DOHH2 (cell line): ENCODE measurements at regions not wholly inside any gene's neighbourhood (a gene's known extent, or its start where the extent isn't known, plus 50 kb on each side); places are given as distances from the start of the nearest gene placed in this dataset.

Experiments
- H3F3A ChIP-seq: fragments of 200-600 bp; sonication (generic), shearing (Covaris generic); 2 replicates; pipeline ENCODE4 v1.6.0; 2016; ENCODE audit warnings: antibody characterized with exemption, mild to moderate bottlenecking; ENCODE audit not compliant: control insufficient read depth, insufficient read depth
- H3K27ac ChIP-seq: fragments of 200-600 bp; sonication (generic); 2 replicates; pipeline ENCODE4 v1.5.1; 2014; ENCODE audit warnings: low read depth, mild to moderate bottlenecking, low read length, moderate library complexity
- H3K27me3 ChIP-seq: fragments of 200-600 bp; sonication (generic); 2 replicates; pipeline ENCODE4 v1.6.1; 2014; ENCODE audit warnings: mild to moderate bottlenecking, low read length, mixed read lengths; ENCODE audit not compliant: control insufficient read depth
- H3K36me3 ChIP-seq: fragments of 200-600 bp; sonication (generic); 2 replicates; pipeline ENCODE4 v1.6.1; 2014; ENCODE audit warnings: mild to moderate bottlenecking, low read length, moderate library complexity, mixed read lengths; ENCODE audit not compliant: control insufficient read depth
- H3K4me1 ChIP-seq: fragments of 200-600 bp; sonication (generic); 2 replicates; pipeline ENCODE4 v1.6.1; 2014; ENCODE audit warnings: mild to moderate bottlenecking, low read length, mixed read lengths; ENCODE audit not compliant: control insufficient read depth
- H3K4me2 ChIP-seq: fragments of 200-600 bp; sonication (generic); 2 replicates; pipeline ENCODE4 v1.6.0; 2014; ENCODE audit warnings: mild to moderate bottlenecking, low read length, moderate library complexity
- H3K4me3 ChIP-seq: fragments of 200-600 bp; sonication (generic); 2 replicates; pipeline ENCODE4 v1.5.1; 2014; ENCODE audit warnings: mild to moderate bottlenecking, low read length, mixed read lengths
- H3K79me2 ChIP-seq: fragments of 200-600 bp; sonication (generic); 2 replicates; pipeline ENCODE4 v1.6.1; 2014; ENCODE audit warnings: mild to moderate bottlenecking, low read length, mixed read lengths; ENCODE audit not compliant: control insufficient read depth
- H3K9me2 ChIP-seq: fragments of 200-600 bp; sonication (generic); replicated peaks from 2 replicates; pipeline ENCODE4 v1.6.1; 2014; ENCODE audit warnings: mild to moderate bottlenecking, low read length, mixed read lengths; ENCODE audit not compliant: control insufficient read depth
- H3K9me3 ChIP-seq: fragments of 200-600 bp; sonication (generic); 2 replicates; pipeline ENCODE4 v1.6.1; 2014; ENCODE audit warnings: antibody characterized with exemption, low read length, mixed read lengths; ENCODE audit not compliant: control insufficient read depth, insufficient read depth
- H4K20me1 ChIP-seq: fragments of 200-600 bp; sonication (generic); 2 replicates; pipeline ENCODE4 v1.6.0; 2014; ENCODE audit warnings: low read depth, mild to moderate bottlenecking, antibody characterized with exemption, low read length, moderate library complexity; ENCODE audit not compliant: control insufficient read depth, insufficient read depth
- EZH2phosphoT487 ChIP-seq: fragments of 200-600 bp; sonication (generic); IDR thresholded peaks from 2 replicates; pipeline ENCODE4 v1.6.1; 2017; ENCODE audit warnings: borderline replicate concordance, mild to moderate bottlenecking, antibody characterized with exemption, low read length, moderate library complexity, mixed read lengths
- TF ChIP-seq, protein P1 (sequence below): fragments of 200-600 bp; sonication (generic); IDR thresholded peaks from one replicate; pipeline ENCODE4 v1.5.1; 2014; ENCODE audit warnings: antibody characterized with exemption, mild to moderate bottlenecking, low read depth, low read length; ENCODE audit not compliant: poor library complexity, severe bottlenecking

DNA sequence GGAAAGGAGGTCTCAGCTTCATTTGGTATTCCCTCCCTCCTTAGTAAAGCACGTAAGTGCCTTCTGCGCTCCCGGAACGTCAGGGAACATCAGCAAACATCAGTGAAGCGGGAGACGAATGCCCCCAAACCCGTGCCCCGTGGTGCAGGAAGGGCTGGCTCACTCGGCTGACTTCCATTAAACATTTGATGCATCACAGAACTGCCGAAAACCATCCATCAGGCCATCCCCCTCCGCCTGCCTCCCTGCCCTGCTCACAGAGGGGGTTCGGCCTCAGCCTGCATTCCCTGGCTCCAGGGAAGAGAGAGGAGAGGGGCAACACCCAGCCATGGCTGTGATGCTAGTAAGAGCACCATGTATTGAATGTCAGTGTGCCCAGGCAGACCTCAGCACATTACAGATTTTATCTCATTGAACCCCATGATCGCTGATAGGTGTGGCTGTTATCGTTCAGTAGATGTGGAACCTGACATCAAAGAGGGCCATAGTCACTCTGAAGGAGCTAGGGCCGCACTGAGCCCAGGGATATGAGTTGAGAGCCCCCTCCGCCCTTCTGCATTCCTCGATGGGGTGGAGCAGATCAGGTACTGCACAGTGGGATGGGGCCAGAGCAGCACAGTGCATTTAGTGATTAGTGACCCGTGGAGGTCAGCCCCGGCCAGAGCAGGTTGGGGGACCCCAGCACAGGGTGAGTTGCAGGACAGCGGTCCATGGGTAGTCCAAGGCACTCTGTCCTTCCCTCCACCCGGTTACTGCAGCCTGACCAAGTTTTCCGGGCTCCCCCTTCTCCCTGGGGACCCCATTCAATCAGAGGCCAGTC lies 146.4 kb downstream of the RPS24 start:
- Histone ChIP-seq H3K36me3 (no peaks in the 10 kb centered on the region), H3K4me2 (no peak overlapping the region), H3K9me2 (no peaks in the 10 kb centered on the region), H3K4me1 (no peaks in the 10 kb centered on the region), H3K27ac (no peak overlapping the region), H3F3A (no peaks in the 10 kb centered on the region), H3K9me3 (no peaks in the 10 kb centered on the region), H3K79me2 (no peaks in the 10 kb centered on the region), H3K4me3 (no peak overlapping the region), H4K20me1 (no peaks in the 10 kb centered on the region), H3K27me3 (no peaks in the 10 kb centered on the region)
- TF ChIP-seq EZH2phosphoT487: no peak
- TF ChIP-seq, protein P1, sequence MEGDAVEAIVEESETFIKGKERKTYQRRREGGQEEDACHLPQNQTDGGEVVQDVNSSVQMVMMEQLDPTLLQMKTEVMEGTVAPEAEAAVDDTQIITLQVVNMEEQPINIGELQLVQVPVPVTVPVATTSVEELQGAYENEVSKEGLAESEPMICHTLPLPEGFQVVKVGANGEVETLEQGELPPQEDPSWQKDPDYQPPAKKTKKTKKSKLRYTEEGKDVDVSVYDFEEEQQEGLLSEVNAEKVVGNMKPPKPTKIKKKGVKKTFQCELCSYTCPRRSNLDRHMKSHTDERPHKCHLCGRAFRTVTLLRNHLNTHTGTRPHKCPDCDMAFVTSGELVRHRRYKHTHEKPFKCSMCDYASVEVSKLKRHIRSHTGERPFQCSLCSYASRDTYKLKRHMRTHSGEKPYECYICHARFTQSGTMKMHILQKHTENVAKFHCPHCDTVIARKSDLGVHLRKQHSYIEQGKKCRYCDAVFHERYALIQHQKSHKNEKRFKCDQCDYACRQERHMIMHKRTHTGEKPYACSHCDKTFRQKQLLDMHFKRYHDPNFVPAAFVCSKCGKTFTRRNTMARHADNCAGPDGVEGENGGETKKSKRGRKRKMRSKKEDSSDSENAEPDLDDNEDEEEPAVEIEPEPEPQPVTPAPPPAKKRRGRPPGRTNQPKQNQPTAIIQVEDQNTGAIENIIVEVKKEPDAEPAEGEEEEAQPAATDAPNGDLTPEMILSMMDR: no peak

DNA sequence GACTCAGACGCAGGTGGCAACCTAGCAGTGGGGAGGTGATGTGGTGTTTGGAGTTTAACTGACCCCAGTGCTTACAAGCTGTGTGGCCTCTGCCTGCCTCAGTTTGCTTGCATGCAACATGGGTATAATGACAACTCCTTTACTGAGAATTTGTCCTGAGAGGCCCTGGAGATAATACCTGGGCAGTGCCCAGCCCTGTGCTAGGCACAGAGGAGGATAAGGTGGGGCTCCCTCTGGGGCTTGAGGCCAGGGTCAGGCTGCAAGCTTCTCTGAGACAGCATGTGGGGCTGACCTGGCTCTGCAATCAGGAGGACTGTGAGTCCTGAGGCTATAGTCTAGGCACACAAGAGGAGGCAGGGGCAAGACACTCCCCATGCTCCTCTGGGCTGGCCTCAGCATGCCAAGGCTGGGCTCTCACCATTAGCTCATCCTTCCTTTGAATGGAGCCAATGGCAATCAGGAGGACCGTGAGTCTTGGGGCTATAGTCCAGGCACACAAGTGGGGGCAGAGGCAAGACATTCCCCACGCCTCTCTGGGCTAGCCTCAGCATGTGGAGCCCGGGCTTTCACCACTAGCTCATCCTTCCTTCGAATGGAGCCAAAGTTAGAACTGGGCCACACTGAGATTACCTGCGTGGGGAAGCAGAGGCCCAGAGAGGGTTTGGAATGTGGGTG lies 147.9 kb downstream of the RPS24 start:
- no peak overlapping the region for H3K4me2 ChIP-seq
- H4K20me1 ChIP-seq: no peaks in the 10 kb centered on the region
- H3K4me1 ChIP-seq: no peaks in the 10 kb centered on the region
- H3K4me3 ChIP-seq: no peak overlapping the region
- H3K36me3 ChIP-seq: no peaks in the 10 kb centered on the region
- H3K9me3 ChIP-seq: no peaks in the 10 kb centered on the region
- H3F3A ChIP-seq: no peaks in the 10 kb centered on the region
- no peaks in the 10 kb centered on the region for H3K9me2 ChIP-seq
- TF ChIP-seq, protein P1: no peak
- TF ChIP-seq EZH2phosphoT487: no peak
- H3K79me2 ChIP-seq: no peaks in the 10 kb centered on the region
- no peak overlapping the region for H3K27ac ChIP-seq
- no peaks in the 10 kb centered on the region for H3K27me3 ChIP-seq

DNA sequence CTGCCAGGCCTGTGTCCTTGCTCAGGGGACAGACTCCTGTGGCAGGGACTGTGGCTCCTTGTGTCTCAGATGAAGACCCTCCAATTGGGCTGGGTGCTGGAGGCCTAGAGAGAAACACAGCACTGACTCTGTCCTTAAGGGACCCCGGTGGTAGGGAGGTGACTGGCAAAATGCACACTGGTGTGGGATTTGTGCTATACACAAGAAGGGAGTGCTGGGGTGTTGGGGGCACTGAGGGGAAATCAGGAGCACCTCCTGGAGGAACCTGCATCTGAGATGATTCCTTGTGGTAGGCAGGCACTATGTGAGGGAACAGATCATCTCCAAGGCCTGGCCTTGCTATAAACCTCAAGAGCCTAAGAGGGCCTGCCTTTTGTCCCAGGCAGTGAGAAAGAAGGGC lies 149.2 kb downstream of the RPS24 start:
- H3K9me2 ChIP-seq: no peaks in the 10 kb centered on the region
- no peaks in the 10 kb centered on the region for H3K27me3 ChIP-seq
- no peaks in the 10 kb centered on the region for H4K20me1 ChIP-seq
- H3K4me1 ChIP-seq: no peaks in the 10 kb centered on the region
- H3K4me3 ChIP-seq: no peak overlapping the region
- no peaks in the 10 kb centered on the region for H3F3A ChIP-seq
- H3K4me2 ChIP-seq: no peak overlapping the region
- H3K9me3 ChIP-seq: no peaks in the 10 kb centered on the region
- H3K79me2 ChIP-seq: no peaks in the 10 kb centered on the region
- TF ChIP-seq EZH2phosphoT487: no peak
- TF ChIP-seq, protein P1: no peak
- H3K36me3 ChIP-seq: no peaks in the 10 kb centered on the region
- H3K27ac ChIP-seq: no peak overlapping the region
